GM20000 (cell line): ENCODE measurements at regions not wholly inside any gene's neighbourhood (a gene's known extent, or its start where the extent isn't known, plus 50 kb on each side); places are given as distances from the start of the nearest gene placed in this dataset.

Source experiments
- DNase-seq: peaks from one replicate; pipeline ENCODE4 v3.0.0; 2012; ENCODE audit warnings: low spot score
- TF ChIP-seq, protein P1 (sequence below): IDR thresholded peaks from 2 replicates; pipeline ENCODE4 v1.5.1; 2012; ENCODE audit warnings: mild to moderate bottlenecking, control low read depth; ENCODE audit errors: extremely low read depth, missing control alignments

DNA sequence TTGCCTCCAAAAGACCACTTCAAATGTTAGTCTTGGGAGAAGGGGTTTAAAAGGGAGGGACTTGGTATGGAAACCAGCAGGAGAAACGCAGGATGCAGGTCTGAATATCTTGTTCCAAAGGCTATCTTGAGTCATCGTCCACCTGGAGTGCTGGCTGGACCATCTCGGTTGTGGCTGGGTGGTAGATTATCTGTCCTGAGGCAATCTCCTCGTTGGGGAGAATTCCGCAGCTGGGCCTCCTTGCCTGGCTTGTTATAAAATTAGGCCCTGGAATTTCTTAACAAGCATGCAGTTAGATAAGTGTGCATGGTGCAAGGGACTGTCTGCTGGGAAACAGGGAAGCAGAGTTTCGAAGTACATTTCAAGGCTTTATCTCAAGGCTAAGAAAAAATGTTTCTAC is 2045.7 kb upstream of the TENM3 start:
- TF ChIP-seq, protein P1, sequence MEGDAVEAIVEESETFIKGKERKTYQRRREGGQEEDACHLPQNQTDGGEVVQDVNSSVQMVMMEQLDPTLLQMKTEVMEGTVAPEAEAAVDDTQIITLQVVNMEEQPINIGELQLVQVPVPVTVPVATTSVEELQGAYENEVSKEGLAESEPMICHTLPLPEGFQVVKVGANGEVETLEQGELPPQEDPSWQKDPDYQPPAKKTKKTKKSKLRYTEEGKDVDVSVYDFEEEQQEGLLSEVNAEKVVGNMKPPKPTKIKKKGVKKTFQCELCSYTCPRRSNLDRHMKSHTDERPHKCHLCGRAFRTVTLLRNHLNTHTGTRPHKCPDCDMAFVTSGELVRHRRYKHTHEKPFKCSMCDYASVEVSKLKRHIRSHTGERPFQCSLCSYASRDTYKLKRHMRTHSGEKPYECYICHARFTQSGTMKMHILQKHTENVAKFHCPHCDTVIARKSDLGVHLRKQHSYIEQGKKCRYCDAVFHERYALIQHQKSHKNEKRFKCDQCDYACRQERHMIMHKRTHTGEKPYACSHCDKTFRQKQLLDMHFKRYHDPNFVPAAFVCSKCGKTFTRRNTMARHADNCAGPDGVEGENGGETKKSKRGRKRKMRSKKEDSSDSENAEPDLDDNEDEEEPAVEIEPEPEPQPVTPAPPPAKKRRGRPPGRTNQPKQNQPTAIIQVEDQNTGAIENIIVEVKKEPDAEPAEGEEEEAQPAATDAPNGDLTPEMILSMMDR = no peak
- DNase-seq = no peak

DNA sequence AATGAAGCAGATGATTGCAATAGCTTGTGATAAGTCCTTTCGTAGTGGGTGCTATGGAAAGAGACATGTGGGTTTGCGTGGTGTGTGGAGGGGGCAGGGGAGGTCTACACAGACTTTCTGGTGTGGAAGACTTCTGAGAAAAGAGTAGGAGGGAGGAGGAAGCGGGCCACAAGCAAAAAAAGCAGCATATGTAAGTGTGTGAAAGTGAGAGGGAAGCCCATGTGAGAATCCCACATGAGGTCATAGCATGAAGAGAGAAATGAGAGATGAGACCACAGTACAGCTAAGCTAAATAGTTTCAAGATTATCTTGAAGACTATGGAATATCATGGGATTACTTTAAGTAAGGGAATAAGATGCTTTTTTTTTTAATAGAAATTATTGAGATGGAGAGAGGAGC is 2039.9 kb upstream of the TENM3 start:
- TF ChIP-seq, protein P1 = no peak
- DNase-seq = peak; percentile 39

DNA sequence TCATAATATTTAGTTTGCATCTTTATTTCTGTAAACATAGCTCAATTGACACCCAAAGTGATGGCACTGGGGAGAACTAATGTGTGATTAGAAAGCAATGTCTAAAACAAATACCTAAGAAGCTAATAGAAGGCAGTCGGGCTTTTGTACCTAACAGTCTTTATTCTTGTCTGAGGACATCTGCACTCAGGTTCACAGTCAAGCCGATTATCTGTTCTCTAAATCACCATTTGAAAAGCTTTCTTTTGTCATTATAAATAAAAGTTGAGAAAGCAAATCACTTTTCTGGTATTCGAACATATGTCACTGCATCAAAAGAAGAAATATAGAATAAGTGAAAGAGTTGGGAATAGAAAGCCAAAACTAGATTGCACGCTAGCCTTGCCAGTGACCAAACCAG is 2037.9 kb upstream of the TENM3 start:
- no peak for DNase-seq
- TF ChIP-seq, protein P1 = no peak

DNA sequence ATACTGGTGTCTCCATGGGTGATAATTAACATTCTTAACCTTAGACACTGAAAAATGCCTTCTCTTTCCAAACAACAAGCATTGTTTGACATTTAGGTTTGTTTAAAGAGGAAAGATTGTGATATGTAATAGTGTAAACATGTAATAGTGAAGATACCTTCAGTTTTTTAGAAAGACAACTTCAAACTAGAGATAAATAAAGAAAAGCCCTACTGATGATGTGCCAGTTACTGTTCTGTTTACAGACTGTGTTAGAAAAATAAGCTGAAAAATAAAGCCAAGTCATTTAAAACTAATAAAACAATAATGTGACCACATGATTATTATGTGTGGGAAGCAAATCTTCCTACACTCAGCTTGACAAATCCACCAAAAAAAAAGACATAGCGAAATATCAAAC is 2035.3 kb upstream of the TENM3 start:
- no peak for DNase-seq
- TF ChIP-seq, protein P1 = no peak

DNA sequence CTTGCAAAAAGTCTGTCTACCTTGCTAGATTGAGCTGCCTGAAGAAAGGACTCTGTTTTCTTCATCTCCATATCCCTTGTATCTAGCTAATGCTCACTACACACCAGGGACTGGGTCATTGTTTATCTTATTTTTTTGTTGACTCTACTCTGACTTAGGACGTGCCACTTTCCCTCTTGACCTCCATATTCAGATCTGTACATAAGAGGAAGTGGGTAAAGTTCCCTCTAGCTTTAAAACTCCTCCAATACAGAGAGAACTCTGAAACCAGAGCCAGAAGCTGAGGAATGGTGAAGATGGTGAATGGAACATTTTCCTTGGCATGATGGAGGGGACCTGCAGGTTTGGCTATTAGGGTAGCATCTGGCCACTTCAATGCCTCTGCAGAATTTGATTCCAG is 2026.1 kb upstream of the TENM3 start:
- no peak for DNase-seq
- TF ChIP-seq, protein P1 = no peak

DNA sequence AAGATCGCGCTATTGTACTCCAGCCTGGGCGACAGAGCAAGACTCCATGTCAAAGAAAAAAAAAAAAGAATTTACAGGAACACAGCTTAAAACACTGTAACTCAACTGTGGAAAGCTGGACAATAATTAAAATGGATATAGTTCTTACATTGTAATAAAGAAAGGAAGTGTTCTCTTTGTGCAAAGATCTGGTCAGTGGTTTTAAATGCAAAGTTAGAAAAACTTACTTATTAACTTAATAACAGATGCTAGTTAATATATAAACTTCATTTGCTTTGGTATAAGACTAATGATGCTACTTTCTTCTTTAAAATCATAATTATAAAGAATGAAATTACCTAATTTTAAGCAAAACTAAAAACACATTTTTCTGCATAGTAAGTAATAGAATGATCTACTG is 2024.1 kb upstream of the TENM3 start:
- TF ChIP-seq, protein P1 = no peak
- DNase-seq = no peak

DNA sequence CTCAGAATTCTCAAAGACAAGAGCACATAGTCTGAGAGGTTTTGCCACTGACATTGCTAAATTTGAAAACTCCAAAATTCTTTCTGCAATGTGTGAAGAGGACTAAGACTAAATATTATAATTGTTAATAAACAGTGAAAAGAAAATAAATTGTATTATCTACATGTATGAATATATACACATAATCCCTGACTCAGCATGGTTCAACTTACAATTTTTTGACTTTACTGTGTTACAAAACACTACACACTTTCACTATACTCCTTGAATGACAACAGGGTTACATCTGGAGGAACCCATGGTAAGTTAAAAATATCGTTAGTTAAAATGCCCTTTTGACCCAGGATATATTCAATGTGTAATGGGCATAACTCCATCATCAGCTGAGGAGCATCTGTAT is 2017.2 kb upstream of the TENM3 start:
- no peak for DNase-seq
- TF ChIP-seq, protein P1 = no peak
